Testis (tissue), 2 donors: ENCODE measurements at regions not wholly inside any gene's neighbourhood (a gene's known extent, or its start where the extent isn't known, plus 50 kb on each side); places are given as distances from the start of the nearest gene placed in this dataset.

Source experiments
- DNase-seq: peaks from one replicate; pipeline ENCODE4 v3.0.0-alpha.2; 2019
- H3K27ac ChIP-seq, 2 donors: fragments of 200-600 bp; sonication (generic); one replicate each; pipeline ENCODE4 v1.5.1; 2019
- H3K27me3 ChIP-seq: fragments of 200-600 bp; sonication (generic); one replicate; pipeline ENCODE4 v1.5.1; 2019
- H3K36me3 ChIP-seq: fragments of 200-600 bp; sonication (generic); one replicate; pipeline ENCODE4 v1.5.1; 2017; ENCODE audit warnings: low read depth; ENCODE audit errors: missing control alignments
- H3K4me1 ChIP-seq: fragments of 200-600 bp; sonication (generic); one replicate; pipeline ENCODE4 v1.5.1; 2019
- H3K4me3 ChIP-seq, 2 donors: fragments of 200-600 bp; sonication (generic); one replicate each; pipeline ENCODE4 v1.5.1; 2017 to 2019
- H3K9me3 ChIP-seq: fragments of 200-600 bp; sonication (generic); one replicate; pipeline ENCODE4 v1.5.1; 2017
- POLR2A ChIP-seq: fragments of 450-650 bp; IDR thresholded peaks from one replicate; pipeline ENCODE4 v1.6.1; 2017; ENCODE audit warnings: antibody characterized with exemption, mild to moderate bottlenecking, moderate library complexity
- WGBS, 2 donors: methylation state at CpG; one replicate each; pipeline ENCODE4 v1.1.5; 2018; 5-methylcytosine and 5-hydroxymethylcytosine counted together
- intact Hi-C: fragments of 100-400 bp; cut with DNase I; formaldehyde crosslinking; loops from one replicate; pipeline ENCODE4 v1.15.1; 2023; ENCODE audit warnings: low total_unique reads
- TF ChIP-seq, protein P1 (sequence below), 3 experiments: fragments of 450-650 bp in 2 of 3; fragments of 200-600 bp in 1 of 3; sonication (generic) in 1 of 3; IDR thresholded peaks; one replicate each; pipeline ENCODE4 v1.5.1; 2016 to 2019; ENCODE audit warnings: antibody characterized with exemption in 3 of 3, mild to moderate bottlenecking in 2 of 3, moderate library complexity in 1 of 3

DNA sequence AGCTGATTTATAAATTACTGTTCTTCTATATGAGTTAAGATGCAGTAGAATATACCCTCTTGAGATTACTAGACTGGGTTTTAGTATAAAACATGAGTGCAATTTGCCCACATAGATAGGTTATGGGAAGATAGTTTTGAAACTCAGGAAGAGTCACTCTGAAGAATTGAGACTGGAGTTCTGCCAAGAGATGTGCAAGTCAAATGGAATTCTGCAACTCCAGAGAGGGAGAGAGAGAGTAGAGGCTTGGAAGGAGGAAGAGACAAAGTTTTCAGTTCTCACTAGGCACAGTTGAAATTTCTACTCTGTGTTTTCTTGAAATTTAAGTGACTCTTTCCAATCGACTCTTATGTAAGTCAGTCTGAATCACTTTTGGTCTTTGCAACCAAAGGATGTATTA lies 878.8 kb downstream of the TSN start:
- H3K9me3 ChIP-seq = no peaks in the 10 kb centered on the region
- no peak overlapping the region for H3K27ac ChIP-seq
- H3K27me3 ChIP-seq = no peaks in the 10 kb centered on the region
- no peaks in the 10 kb centered on the region for H3K4me1 ChIP-seq
- WGBS, 2 donors = 41 to 64% methylated on average over 1 of the region's 1 CpG
- no peak overlapping the region for H3K4me3 ChIP-seq
- no peaks in the 10 kb centered on the region for H3K36me3 ChIP-seq
- intact Hi-C loops = no loop called here
- no peak for DNase-seq
- no peak for TF ChIP-seq POLR2A
- TF ChIP-seq, protein P1, sequence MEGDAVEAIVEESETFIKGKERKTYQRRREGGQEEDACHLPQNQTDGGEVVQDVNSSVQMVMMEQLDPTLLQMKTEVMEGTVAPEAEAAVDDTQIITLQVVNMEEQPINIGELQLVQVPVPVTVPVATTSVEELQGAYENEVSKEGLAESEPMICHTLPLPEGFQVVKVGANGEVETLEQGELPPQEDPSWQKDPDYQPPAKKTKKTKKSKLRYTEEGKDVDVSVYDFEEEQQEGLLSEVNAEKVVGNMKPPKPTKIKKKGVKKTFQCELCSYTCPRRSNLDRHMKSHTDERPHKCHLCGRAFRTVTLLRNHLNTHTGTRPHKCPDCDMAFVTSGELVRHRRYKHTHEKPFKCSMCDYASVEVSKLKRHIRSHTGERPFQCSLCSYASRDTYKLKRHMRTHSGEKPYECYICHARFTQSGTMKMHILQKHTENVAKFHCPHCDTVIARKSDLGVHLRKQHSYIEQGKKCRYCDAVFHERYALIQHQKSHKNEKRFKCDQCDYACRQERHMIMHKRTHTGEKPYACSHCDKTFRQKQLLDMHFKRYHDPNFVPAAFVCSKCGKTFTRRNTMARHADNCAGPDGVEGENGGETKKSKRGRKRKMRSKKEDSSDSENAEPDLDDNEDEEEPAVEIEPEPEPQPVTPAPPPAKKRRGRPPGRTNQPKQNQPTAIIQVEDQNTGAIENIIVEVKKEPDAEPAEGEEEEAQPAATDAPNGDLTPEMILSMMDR (IDR thresholded peaks at IDR 0.05) = no peak

DNA sequence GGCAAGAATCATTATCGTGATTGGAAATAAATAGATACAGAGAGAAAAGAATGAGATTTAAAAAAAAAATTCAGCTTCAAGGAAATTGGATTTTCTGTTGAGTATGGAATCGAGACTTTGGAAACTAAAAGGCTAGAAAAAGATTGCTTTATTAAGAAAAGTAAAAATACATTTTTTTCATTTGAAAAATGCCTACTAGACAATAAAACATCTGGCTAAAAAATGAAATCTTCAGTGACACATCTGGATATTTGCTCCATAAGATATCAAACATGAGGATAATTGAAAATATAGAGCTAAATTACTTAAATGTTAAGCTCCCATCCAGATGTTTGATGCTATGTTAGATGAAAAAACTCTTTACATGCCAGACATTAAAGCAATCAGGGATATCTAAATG lies 879.5 kb downstream of the TSN start:
- Histone ChIP-seq H3K4me3 (no peak overlapping the region), H3K9me3 (no peaks in the 10 kb centered on the region), H3K36me3 (no peaks in the 10 kb centered on the region), H3K4me1 (no peaks in the 10 kb centered on the region), H3K27me3 (no peaks in the 10 kb centered on the region), H3K27ac (no peak overlapping the region)
- no peak for DNase-seq
- intact Hi-C loops = no loop called here
- WGBS, 2 donors = 82 to 94% methylated on average over 2 of the region's 2 CpGs
- TF ChIP-seq, protein P1 (IDR thresholded peaks at IDR 0.05) = no peak
- no peak for TF ChIP-seq POLR2A

DNA sequence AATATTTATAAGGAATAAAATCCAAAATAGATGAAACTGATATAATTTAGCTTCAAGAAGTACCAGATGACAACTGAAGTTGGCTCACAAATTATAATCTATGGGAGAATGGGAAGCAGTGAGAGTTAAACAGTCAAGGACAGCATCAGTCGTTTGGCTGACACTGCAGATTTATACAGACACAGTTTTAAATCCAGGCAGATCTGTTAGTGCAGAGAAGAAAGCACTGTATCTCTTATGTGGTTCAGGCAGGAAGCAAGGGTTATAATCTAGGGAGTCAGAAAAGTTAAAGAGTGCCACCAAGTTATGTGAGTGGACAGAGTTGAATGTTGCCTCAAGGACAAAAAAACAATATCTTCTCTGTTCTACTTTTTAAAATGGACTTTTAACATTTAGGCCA lies 880.2 kb downstream of the TSN start:
- DNase-seq = no peak
- 18 to 38% methylated on average over 1 of the region's 1 CpG for WGBS, 2 donors
- H3K36me3 ChIP-seq = no peaks in the 10 kb centered on the region
- TF ChIP-seq, protein P1 (IDR thresholded peaks at IDR 0.05) = no peak
- no peak for TF ChIP-seq POLR2A
- no peaks in the 10 kb centered on the region for H3K27me3 ChIP-seq
- no peak overlapping the region for H3K27ac ChIP-seq
- intact Hi-C loops = no loop called here
- no peaks in the 10 kb centered on the region for H3K4me1 ChIP-seq
- H3K4me3 ChIP-seq = no peak overlapping the region
- no peaks in the 10 kb centered on the region for H3K9me3 ChIP-seq

DNA sequence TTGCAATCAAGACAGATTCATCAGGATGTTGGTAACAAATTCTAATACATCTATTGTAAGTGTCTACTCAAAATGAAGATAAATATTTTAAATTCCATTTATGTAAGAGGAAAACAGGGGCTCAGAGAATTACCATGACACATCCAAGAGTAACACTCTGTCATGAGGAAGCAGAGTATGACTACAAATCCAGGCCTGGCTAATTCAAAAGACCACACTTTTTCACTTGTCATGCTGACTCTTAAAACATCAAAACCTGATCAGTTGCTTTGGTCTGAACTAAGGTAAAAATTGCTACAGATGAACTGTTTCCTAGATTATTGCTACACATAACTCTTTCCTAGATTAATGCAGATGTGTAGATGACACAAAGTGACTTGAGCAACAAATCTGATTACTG lies 880.6 kb downstream of the TSN start:
- Histone ChIP-seq H3K4me1 (no peaks in the 10 kb centered on the region), H3K27me3 (no peaks in the 10 kb centered on the region), H3K36me3 (no peaks in the 10 kb centered on the region), H3K4me3 (no peak overlapping the region), H3K27ac (no peak overlapping the region), H3K9me3 (no peaks in the 10 kb centered on the region)
- intact Hi-C loops = no loop called here
- no peak for DNase-seq
- TF ChIP-seq, protein P1 (IDR thresholded peaks at IDR 0.05) = no peak
- TF ChIP-seq POLR2A = no peak

DNA sequence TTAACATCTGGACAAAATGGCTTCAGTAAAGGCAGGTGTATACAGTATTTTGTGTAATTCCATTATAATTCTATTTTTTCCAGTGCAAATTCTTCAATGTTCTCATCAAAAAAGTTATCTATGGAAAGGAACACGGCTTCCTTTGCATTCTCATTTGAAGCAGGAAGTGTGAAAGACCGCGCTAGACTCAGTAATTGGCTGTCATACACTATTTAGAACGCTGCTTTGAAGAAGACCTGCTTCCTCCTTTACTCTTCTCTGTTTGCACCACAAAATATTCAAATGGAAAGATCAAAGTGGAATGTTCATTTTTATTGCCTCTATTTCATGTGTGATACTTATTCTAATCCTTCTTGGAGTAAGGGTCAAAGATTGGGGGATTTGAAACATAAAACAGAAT lies 883.7 kb downstream of the TSN start:
- H3K27ac ChIP-seq = no peak overlapping the region
- no peaks in the 10 kb centered on the region for H3K9me3 ChIP-seq
- TF ChIP-seq POLR2A = no peak
- TF ChIP-seq, protein P1 (IDR thresholded peaks at IDR 0.05) = no peak
- H3K27me3 ChIP-seq = no peaks in the 10 kb centered on the region
- H3K36me3 ChIP-seq = no peaks in the 10 kb centered on the region
- H3K4me1 ChIP-seq = no peaks in the 10 kb centered on the region
- H3K4me3 ChIP-seq = no peak overlapping the region
- no peak for DNase-seq
- intact Hi-C loops = no loop called here
- WGBS, 2 donors = 60 to 61% methylated on average over 4 of the region's 4 CpGs
